WTC11 (cell line): ENCODE measurements at regions not wholly inside any gene's neighbourhood (a gene's known extent, or its start where the extent isn't known, plus 50 kb on each side); places are given as distances from the start of the nearest gene placed in this dataset.

Experiments
- CBFB ChIP-seq: sonication (generic); formaldehyde crosslinking; IDR thresholded peaks from 2 replicates; pipeline ENCODE4 v1.8.1; 2022; ENCODE audit warnings: mild to moderate bottlenecking, low read depth, missing genetic modification reagents
- NFE2L1 ChIP-seq: sonication (generic); formaldehyde crosslinking; IDR thresholded peaks from 2 replicates; pipeline ENCODE4 v1.8.1; 2023; ENCODE audit warnings: missing genetic modification reagents
- SP1 ChIP-seq: sonication (generic); formaldehyde crosslinking; conservative IDR thresholded peaks from 2 replicates; pipeline ENCODE4 v1.8.1; 2022; ENCODE audit warnings: missing genetic modification reagents
- ZNF232 ChIP-seq: sonication (generic); formaldehyde crosslinking; IDR thresholded peaks from 2 replicates; pipeline ENCODE4 v1.8.0; 2022; ENCODE audit warnings: mild to moderate bottlenecking, missing genetic modification reagents
- ZNF263 ChIP-seq: sonication (generic); formaldehyde crosslinking; IDR thresholded peaks from 2 replicates; pipeline ENCODE4 v1.8.1; 2022; ENCODE audit warnings: low read depth, mild to moderate bottlenecking, moderate library complexity, missing genetic modification reagents
- TF ChIP-seq, protein P1 (sequence below): fragments of 200-600 bp; IDR thresholded peaks from 2 replicates; pipeline ENCODE4 v1.8.0; 2022; ENCODE audit warnings: antibody characterized with exemption
- TF ChIP-seq, protein P2 (sequence below): sonication (generic); formaldehyde crosslinking; IDR thresholded peaks from 2 replicates; pipeline ENCODE4 v1.8.1; 2022; ENCODE audit warnings: mild to moderate bottlenecking, missing genetic modification reagents, moderate library complexity, borderline replicate concordance
- TF ChIP-seq, protein P3 (sequence below): fragments of 250-450 bp; sonication (Bioruptor Pico); IDR thresholded peaks from 2 replicates; pipeline ENCODE4 v2.1.2; 2022; ENCODE audit warnings: mild to moderate bottlenecking, moderate library complexity
- TF ChIP-seq, protein P4 (sequence below): sonication (generic); formaldehyde crosslinking; IDR thresholded peaks from 2 replicates; pipeline ENCODE4 v1.8.0; 2022; ENCODE audit warnings: mild to moderate bottlenecking, missing genetic modification reagents

DNA sequence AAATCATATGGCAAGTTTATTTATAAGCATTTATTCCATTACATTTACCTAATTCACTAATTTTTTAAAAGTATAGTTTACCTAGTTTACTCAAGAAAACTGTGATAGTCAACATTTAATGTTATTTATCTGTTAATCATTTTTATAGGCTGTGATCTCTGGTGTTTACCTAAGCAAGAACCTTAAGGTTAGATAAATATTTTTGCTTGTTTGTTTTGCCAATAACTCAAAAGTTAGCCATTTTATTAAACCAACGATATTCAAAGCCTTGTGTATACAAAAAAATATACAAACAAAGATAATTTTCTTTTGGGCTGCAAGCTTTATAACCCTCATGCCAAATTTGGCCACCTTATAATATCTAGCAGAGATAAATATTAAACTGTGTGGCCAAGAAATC, 157.3 kb downstream of the SLCO1B3 start:
- no peak for TF ChIP-seq NFE2L1 (CRISPR knock-in tag)
- TF ChIP-seq, protein P1, sequence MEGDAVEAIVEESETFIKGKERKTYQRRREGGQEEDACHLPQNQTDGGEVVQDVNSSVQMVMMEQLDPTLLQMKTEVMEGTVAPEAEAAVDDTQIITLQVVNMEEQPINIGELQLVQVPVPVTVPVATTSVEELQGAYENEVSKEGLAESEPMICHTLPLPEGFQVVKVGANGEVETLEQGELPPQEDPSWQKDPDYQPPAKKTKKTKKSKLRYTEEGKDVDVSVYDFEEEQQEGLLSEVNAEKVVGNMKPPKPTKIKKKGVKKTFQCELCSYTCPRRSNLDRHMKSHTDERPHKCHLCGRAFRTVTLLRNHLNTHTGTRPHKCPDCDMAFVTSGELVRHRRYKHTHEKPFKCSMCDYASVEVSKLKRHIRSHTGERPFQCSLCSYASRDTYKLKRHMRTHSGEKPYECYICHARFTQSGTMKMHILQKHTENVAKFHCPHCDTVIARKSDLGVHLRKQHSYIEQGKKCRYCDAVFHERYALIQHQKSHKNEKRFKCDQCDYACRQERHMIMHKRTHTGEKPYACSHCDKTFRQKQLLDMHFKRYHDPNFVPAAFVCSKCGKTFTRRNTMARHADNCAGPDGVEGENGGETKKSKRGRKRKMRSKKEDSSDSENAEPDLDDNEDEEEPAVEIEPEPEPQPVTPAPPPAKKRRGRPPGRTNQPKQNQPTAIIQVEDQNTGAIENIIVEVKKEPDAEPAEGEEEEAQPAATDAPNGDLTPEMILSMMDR: no peak
- TF ChIP-seq CBFB (CRISPR knock-in tag): no peak
- TF ChIP-seq, protein P2, sequence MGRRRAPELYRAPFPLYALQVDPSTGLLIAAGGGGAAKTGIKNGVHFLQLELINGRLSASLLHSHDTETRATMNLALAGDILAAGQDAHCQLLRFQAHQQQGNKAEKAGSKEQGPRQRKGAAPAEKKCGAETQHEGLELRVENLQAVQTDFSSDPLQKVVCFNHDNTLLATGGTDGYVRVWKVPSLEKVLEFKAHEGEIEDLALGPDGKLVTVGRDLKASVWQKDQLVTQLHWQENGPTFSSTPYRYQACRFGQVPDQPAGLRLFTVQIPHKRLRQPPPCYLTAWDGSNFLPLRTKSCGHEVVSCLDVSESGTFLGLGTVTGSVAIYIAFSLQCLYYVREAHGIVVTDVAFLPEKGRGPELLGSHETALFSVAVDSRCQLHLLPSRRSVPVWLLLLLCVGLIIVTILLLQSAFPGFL (CRISPR knock-in tag): no peak
- TF ChIP-seq, protein P3, sequence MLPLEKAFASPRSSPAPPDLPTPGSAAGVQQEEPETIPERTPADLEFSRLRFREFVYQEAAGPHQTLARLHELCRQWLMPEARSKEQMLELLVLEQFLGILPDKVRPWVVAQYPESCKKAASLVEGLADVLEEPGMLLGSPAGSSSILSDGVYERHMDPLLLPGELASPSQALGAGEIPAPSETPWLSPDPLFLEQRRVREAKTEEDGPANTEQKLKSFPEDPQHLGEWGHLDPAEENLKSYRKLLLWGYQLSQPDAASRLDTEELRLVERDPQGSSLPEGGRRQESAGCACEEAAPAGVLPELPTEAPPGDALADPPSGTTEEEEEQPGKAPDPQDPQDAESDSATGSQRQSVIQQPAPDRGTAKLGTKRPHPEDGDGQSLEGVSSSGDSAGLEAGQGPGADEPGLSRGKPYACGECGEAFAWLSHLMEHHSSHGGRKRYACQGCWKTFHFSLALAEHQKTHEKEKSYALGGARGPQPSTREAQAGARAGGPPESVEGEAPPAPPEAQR: no peak
- no peak for TF ChIP-seq ZNF263 (CRISPR knock-in tag)
- TF ChIP-seq, protein P4, sequence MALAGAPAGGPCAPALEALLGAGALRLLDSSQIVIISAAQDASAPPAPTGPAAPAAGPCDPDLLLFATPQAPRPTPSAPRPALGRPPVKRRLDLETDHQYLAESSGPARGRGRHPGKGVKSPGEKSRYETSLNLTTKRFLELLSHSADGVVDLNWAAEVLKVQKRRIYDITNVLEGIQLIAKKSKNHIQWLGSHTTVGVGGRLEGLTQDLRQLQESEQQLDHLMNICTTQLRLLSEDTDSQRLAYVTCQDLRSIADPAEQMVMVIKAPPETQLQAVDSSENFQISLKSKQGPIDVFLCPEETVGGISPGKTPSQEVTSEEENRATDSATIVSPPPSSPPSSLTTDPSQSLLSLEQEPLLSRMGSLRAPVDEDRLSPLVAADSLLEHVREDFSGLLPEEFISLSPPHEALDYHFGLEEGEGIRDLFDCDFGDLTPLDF (CRISPR knock-in tag): no peak
- TF ChIP-seq ZNF232 (CRISPR knock-in tag): no peak
- TF ChIP-seq SP1: no peak
